ENCODE measurements at regions not wholly inside any gene's neighbourhood (a gene's known extent, or its start where the extent isn't known, plus 50 kb on each side); places are given as distances from the start of the nearest gene placed in this dataset.

- H3K9ac ChIP-seq (ENCODE audit: low read length) = no peak overlapping the region
- WGBS = 78% methylated on average over 15 of the region's 15 CpGs
- peak overlapping the region; percentile 11 for H2AFZ ChIP-seq (ENCODE audit: low read depth, low read length)
- no peak overlapping the region for H3K18ac ChIP-seq (ENCODE audit: low read depth in 1 of 2, low read length in 2 of 2)
- peaks cover 4% of the 10 kb centered on the region for H3K9me3 ChIP-seq (ENCODE audit: control insufficient read depth, low read length)
- H3K4me1 ChIP-seq (ENCODE audit: control insufficient read depth, insufficient read depth, low read depth, low read length) = peaks cover 33% of the 10 kb centered on the region
- H3K4me3 ChIP-seq (ENCODE audit: insufficient read depth in 1 of 2, low read depth in 1 of 2, low read length in 2 of 2) = no peak overlapping the region
- no peak overlapping the region for H3K4me2 ChIP-seq (ENCODE audit: low read length, poor library complexity, severe bottlenecking)
- H4K8ac ChIP-seq (ENCODE audit: low read length) = no peak overlapping the region
- no peak overlapping the region for H3K27ac ChIP-seq (ENCODE audit: low read length, poor library complexity, severe bottlenecking)
- H4K91ac ChIP-seq (ENCODE audit: low read length) = no peak overlapping the region
- DNase-seq = no peak
- H2BK120ac ChIP-seq (ENCODE audit: low read depth, low read length) = no peak overlapping the region
- H2BK15ac ChIP-seq (ENCODE audit: low read depth, poor library complexity, severe bottlenecking) = no peak overlapping the region
- H3K14ac ChIP-seq (ENCODE audit: low read length in 2 of 2) = no peak overlapping the region
- H3K4ac ChIP-seq (ENCODE audit: low read depth in 1 of 2, low read length in 2 of 2) = peak overlapping the region in 1 of 2 experiments; percentile 37
- H2BK12ac ChIP-seq (ENCODE audit: low read length in 2 of 2) = no peak overlapping the region
- H3K36me3 ChIP-seq (ENCODE audit: control insufficient read depth in 1 of 2, insufficient read depth in 2 of 2, low read depth in 1 of 2, low read length in 2 of 2) = no peaks in the 10 kb centered on the region
- H3K23ac ChIP-seq (ENCODE audit: low read length in 2 of 2) = no peak overlapping the region
- H3K27me3 ChIP-seq (ENCODE audit: control insufficient read depth in 1 of 2, insufficient read depth in 1 of 2, low read length in 2 of 2) = peaks cover 56 to 70% of the 10 kb centered on the region in 2 experiments
- H3K79me1 ChIP-seq (replicated peaks; ENCODE audit: low read length, poor library complexity, severe bottlenecking) = no peaks in the 10 kb centered on the region
- H2AK5ac ChIP-seq (ENCODE audit: low read length, severe bottlenecking) = no peak overlapping the region
- no peak overlapping the region for H2BK5ac ChIP-seq (ENCODE audit: low read depth, low read length, poor library complexity, severe bottlenecking)
Measured at GRCh38 chr6:37556881-37557644, 57.4 kb upstream of the CCDC167 start.

- no peak overlapping the region for H2BK120ac ChIP-seq (ENCODE audit: low read depth, low read length)
- peak overlapping the region in 1 of 2 experiments; percentile 26 for H3K18ac ChIP-seq (ENCODE audit: low read depth in 1 of 2, low read length in 2 of 2)
- H2BK12ac ChIP-seq (ENCODE audit: low read length in 2 of 2) = no peak overlapping the region
- no peak overlapping the region for H3K14ac ChIP-seq (ENCODE audit: low read length in 2 of 2)
- peaks cover 52 to 65% of the 10 kb centered on the region in 2 experiments for H3K27me3 ChIP-seq (ENCODE audit: control insufficient read depth in 1 of 2, insufficient read depth in 1 of 2, low read length in 2 of 2)
- H3K4me1 ChIP-seq (ENCODE audit: control insufficient read depth, insufficient read depth, low read depth, low read length) = peaks cover 33% of the 10 kb centered on the region
- H3K27ac ChIP-seq (ENCODE audit: low read length, poor library complexity, severe bottlenecking) = no peak overlapping the region
- H3K4ac ChIP-seq (ENCODE audit: low read depth in 1 of 2, low read length in 2 of 2) = no peak overlapping the region
- 60% methylated on average over 16 of the region's 17 CpGs for WGBS
- no peaks in the 10 kb centered on the region for H3K36me3 ChIP-seq (ENCODE audit: control insufficient read depth in 1 of 2, insufficient read depth in 2 of 2, low read depth in 1 of 2, low read length in 2 of 2)
- no peak overlapping the region for H3K23ac ChIP-seq (ENCODE audit: low read length in 2 of 2)
- no peak overlapping the region for H3K4me3 ChIP-seq (ENCODE audit: insufficient read depth in 1 of 2, low read depth in 1 of 2, low read length in 2 of 2)
- no peak overlapping the region for H2AFZ ChIP-seq (ENCODE audit: low read depth, low read length)
- no peak overlapping the region for H2AK5ac ChIP-seq (ENCODE audit: low read length, severe bottlenecking)
- H2BK15ac ChIP-seq (ENCODE audit: low read depth, poor library complexity, severe bottlenecking) = no peak overlapping the region
- H3K4me2 ChIP-seq (ENCODE audit: low read length, poor library complexity, severe bottlenecking) = no peak overlapping the region
- DNase-seq = peak; percentile 45
- no peak overlapping the region for H2BK5ac ChIP-seq (ENCODE audit: low read depth, low read length, poor library complexity, severe bottlenecking)
- no peak overlapping the region for H4K8ac ChIP-seq (ENCODE audit: low read length)
- H3K9ac ChIP-seq (ENCODE audit: low read length) = no peak overlapping the region
- no peaks in the 10 kb centered on the region for H3K79me1 ChIP-seq (replicated peaks; ENCODE audit: low read length, poor library complexity, severe bottlenecking)
- no peaks in the 10 kb centered on the region for H3K9me3 ChIP-seq (ENCODE audit: control insufficient read depth, low read length)
- H4K91ac ChIP-seq (ENCODE audit: low read length) = no peak overlapping the region
Measured at GRCh38 chr6:37555040-37555781, 55.5 kb upstream of the CCDC167 start.

GRCh38 chr6:37554480-37554819 is 54.8 kb upstream of the CCDC167 start:
- 29% methylated on average over 4 of the region's 6 CpGs for WGBS
- no peak overlapping the region for H3K14ac ChIP-seq (ENCODE audit: low read length in 2 of 2)

GRCh38 chr6:37552267-37552666 is 52.6 kb upstream of the CCDC167 start:
- Histone ChIP-seq H3K4me2 (ENCODE audit: low read length, poor library complexity, severe bottlenecking) (no peak overlapping the region), H3K9ac (ENCODE audit: low read length) (no peak overlapping the region), H2BK120ac (ENCODE audit: low read depth, low read length) (no peak overlapping the region), H3K36me3 (ENCODE audit: control insufficient read depth in 1 of 2, insufficient read depth in 2 of 2, low read depth in 1 of 2, low read length in 2 of 2) (no peaks in the 10 kb centered on the region), H4K91ac (ENCODE audit: low read length) (no peak overlapping the region), H2AK5ac (ENCODE audit: low read length, severe bottlenecking) (peak overlapping the region; percentile 27), H4K8ac (ENCODE audit: low read length) (no peak overlapping the region), H3K9me3 (ENCODE audit: control insufficient read depth, low read length) (no peaks in the 10 kb centered on the region), H3K4ac (ENCODE audit: low read depth in 1 of 2, low read length in 2 of 2) (no peak overlapping the region), H3K27ac (ENCODE audit: low read length, poor library complexity, severe bottlenecking) (no peak overlapping the region), H3K27me3 (ENCODE audit: control insufficient read depth in 1 of 2, insufficient read depth in 1 of 2, low read length in 2 of 2) (peaks cover 40 to 50% of the 10 kb centered on the region in 2 experiments), H3K18ac (ENCODE audit: low read depth in 1 of 2, low read length in 2 of 2) (no peak overlapping the region), H3K4me3 (ENCODE audit: insufficient read depth in 1 of 2, low read depth in 1 of 2, low read length in 2 of 2) (no peak overlapping the region), H3K4me1 (ENCODE audit: control insufficient read depth, insufficient read depth, low read depth, low read length) (peaks cover 37% of the 10 kb centered on the region), H2BK12ac (ENCODE audit: low read length in 2 of 2) (no peak overlapping the region), H2BK5ac (ENCODE audit: low read depth, low read length, poor library complexity, severe bottlenecking) (no peak overlapping the region), H3K23ac (ENCODE audit: low read length in 2 of 2) (no peak overlapping the region), H3K79me1 (replicated peaks; ENCODE audit: low read length, poor library complexity, severe bottlenecking) (no peaks in the 10 kb centered on the region), H3K14ac (ENCODE audit: low read length in 2 of 2) (no peak overlapping the region), H2AFZ (ENCODE audit: low read depth, low read length) (no peak overlapping the region), H2BK15ac (ENCODE audit: low read depth, poor library complexity, severe bottlenecking) (no peak overlapping the region)
- no peak for DNase-seq
- WGBS = 74% methylated on average over 4 of the region's 4 CpGs

More at GRCh38 chr6:37554480-37554819, 54.8 kb upstream of the CCDC167 start:
- no peak overlapping the region for H2AFZ ChIP-seq (ENCODE audit: low read depth, low read length)
- H4K91ac ChIP-seq (ENCODE audit: low read length) = no peak overlapping the region
- peaks cover 52 to 60% of the 10 kb centered on the region in 2 experiments for H3K27me3 ChIP-seq (ENCODE audit: control insufficient read depth in 1 of 2, insufficient read depth in 1 of 2, low read length in 2 of 2)
- H2BK120ac ChIP-seq (ENCODE audit: low read depth, low read length) = no peak overlapping the region
- H3K79me1 ChIP-seq (replicated peaks; ENCODE audit: low read length, poor library complexity, severe bottlenecking) = no peaks in the 10 kb centered on the region
- no peak overlapping the region for H3K4me2 ChIP-seq (ENCODE audit: low read length, poor library complexity, severe bottlenecking)
- H3K27ac ChIP-seq (ENCODE audit: low read length, poor library complexity, severe bottlenecking) = no peak overlapping the region
- H2BK5ac ChIP-seq (ENCODE audit: low read depth, low read length, poor library complexity, severe bottlenecking) = no peak overlapping the region
- peaks cover 31% of the 10 kb centered on the region for H3K4me1 ChIP-seq (ENCODE audit: control insufficient read depth, insufficient read depth, low read depth, low read length)
- no peak overlapping the region for H4K8ac ChIP-seq (ENCODE audit: low read length)
- H3K36me3 ChIP-seq (ENCODE audit: control insufficient read depth in 1 of 2, insufficient read depth in 2 of 2, low read depth in 1 of 2, low read length in 2 of 2) = no peaks in the 10 kb centered on the region
- no peak overlapping the region for H3K23ac ChIP-seq (ENCODE audit: low read length in 2 of 2)
- H3K9ac ChIP-seq (ENCODE audit: low read length) = no peak overlapping the region
- no peak overlapping the region for H2AK5ac ChIP-seq (ENCODE audit: low read length, severe bottlenecking)
- H3K4me3 ChIP-seq (ENCODE audit: insufficient read depth in 1 of 2, low read depth in 1 of 2, low read length in 2 of 2) = no peak overlapping the region
- H2BK15ac ChIP-seq (ENCODE audit: low read depth, poor library complexity, severe bottlenecking) = no peak overlapping the region
- DNase-seq = peak; percentile 62
- no peak overlapping the region for H3K4ac ChIP-seq (ENCODE audit: low read depth in 1 of 2, low read length in 2 of 2)
- H2BK12ac ChIP-seq (ENCODE audit: low read length in 2 of 2) = no peak overlapping the region
- no peaks in the 10 kb centered on the region for H3K9me3 ChIP-seq (ENCODE audit: control insufficient read depth, low read length)
- no peak overlapping the region for H3K18ac ChIP-seq (ENCODE audit: low read depth in 1 of 2, low read length in 2 of 2)
